Brain pericyte (primary cell): ENCODE measurements at regions not wholly inside any gene's neighbourhood (a gene's known extent, or its start where the extent isn't known, plus 50 kb on each side); places are given as distances from the start of the nearest gene placed in this dataset.
"Not testable (repeated sequence)": the region's sequence is repeated elsewhere in the genome, so short reads cannot be mapped to it uniquely, and the experiment has no call there.

ENCODE experiments used
- DNase-seq: peaks from one replicate; pipeline ENCODE4 v3.0.0-alpha.2; 2012; ENCODE audit warnings: low read depth, low spot score

DNA sequence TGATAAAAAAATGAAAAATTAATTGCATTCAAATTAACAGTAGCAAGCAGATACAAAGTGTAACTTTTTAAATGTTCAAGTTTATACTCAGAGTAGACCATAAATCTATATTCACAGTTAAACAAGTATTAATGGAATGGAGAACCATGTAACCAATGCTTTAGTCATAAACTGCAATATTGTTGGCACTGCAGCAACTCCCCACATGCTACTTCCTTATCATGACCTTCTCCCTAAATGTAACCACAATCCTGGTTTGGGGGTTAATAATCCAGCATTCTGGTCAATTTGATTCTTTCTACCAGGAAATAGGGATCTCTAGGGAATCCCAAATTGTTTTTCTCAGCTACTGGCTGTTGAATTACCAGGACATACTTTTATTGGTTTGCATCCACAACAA is 223.9 kb upstream of the DCAF8L1 start:
- DNase-seq = no peak

DNA sequence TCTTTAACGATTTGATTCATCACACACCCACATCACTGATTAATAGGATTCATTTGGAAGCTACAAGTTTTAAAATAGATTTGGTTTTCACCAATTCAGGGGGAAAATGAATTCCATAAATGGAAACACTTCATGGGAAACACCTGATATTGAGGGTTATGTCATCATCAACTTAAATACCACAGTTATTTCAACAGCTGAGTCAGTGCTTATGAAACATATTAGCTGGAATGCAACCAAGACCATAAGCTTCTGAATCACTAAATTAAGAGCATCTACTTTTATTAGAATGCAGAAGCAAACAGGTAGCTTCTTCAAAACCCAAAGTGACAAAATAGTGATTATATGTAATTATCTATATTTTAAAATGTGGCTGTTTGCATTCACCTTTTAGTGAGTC is 207.8 kb upstream of the DCAF8L1 start:
- peak; percentile 3 for DNase-seq

DNA sequence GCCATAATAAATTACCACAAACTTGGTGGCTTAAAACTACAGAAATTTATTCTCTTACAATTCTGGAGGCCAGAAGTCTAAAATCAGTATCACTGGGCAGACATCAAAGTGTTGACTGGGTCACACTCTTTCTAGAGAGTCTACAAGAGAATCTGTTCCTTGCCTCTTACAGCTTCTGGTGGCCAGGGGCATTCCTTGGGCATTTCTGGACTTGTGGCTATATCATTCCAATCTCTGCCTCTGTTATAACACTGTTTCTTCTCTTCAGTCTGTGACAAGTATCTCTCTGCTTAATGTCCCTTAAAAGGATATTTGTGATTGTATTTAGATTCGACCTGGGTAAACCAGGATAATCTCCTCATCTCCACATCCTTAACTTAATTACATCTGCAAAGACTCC is 207.3 kb upstream of the DCAF8L1 start:
- no peak for DNase-seq

DNA sequence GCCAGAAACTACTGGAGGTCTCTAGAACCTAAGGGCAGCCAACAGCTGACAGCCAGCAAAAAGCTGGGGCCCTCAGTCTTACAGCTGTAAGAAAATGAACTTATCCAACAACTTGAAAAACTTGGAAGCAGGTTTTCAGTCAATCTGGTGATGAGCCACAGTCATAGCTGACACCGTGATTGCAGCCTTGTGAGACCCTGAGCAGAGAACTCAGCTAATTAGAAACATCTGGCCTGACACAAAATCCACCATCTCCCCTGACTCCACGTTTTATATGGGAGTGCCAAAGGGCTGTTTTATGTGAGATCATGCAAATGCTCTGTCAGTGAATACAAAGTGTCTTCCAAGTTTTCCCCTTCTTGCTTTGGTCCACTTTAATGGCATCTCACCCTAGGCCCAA is 198.8 kb upstream of the DCAF8L1 start:
- DNase-seq = no peak

DNA sequence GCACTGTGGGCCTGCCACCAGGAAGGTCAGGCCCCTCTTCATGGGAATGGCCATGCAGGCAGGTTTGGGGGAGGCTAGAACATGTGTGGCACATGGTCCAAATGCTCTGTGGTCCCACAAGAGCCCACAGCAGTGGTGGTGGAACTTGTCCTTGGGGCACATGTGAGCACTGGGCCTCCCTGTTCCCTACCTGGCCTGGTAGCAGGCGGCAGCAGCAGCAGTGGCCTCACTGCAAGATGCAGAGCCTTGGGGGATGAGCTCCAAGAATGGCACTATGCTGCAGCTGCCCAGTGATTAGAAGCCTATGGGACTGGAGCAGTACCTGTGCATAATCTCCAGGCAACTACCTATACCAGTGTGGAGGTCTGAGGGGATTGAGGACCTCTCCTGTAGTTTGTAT is 197.0 kb upstream of the DCAF8L1 start:
- DNase-seq = no peak

DNA sequence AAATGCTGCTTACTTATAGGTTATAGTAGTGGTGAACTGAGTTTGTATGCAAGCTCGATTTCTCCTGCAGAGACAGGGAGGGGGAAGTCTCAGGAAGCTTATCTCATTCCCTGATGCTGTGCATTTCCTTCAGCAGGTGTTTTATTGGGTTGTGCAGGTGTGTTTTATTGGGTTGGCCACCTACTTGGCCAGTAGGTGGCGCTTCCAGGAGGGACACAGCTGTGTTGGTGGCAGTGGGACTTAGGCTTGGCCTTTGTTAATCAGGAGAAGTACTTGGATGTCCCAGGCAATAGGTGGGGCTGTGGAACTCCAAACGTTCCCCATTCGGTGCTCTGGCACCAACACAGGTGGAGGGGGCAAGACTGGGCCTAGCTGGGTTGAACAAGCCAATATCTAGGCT is 196.0 kb upstream of the DCAF8L1 start:
- DNase-seq = no peak

DNA sequence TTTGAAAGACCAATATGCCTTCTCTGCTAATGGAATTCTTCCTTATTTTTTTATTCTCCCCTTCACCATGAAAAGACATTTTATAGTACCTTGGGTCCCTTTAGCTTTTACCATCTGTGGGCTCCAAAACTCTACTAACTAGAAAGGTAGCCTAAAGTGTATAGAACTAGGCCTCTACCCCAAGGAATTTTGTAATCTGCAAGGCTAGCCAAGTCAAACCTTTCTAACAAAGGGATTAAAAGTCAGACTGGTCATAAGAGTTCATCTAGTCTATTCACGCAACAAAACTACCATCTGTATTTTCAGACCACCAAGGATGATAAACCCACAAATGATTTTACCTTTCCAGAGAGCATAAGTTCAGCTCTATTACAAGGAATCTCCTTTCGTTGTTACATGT is 189.5 kb upstream of the DCAF8L1 start:
- no peak for DNase-seq

DNA sequence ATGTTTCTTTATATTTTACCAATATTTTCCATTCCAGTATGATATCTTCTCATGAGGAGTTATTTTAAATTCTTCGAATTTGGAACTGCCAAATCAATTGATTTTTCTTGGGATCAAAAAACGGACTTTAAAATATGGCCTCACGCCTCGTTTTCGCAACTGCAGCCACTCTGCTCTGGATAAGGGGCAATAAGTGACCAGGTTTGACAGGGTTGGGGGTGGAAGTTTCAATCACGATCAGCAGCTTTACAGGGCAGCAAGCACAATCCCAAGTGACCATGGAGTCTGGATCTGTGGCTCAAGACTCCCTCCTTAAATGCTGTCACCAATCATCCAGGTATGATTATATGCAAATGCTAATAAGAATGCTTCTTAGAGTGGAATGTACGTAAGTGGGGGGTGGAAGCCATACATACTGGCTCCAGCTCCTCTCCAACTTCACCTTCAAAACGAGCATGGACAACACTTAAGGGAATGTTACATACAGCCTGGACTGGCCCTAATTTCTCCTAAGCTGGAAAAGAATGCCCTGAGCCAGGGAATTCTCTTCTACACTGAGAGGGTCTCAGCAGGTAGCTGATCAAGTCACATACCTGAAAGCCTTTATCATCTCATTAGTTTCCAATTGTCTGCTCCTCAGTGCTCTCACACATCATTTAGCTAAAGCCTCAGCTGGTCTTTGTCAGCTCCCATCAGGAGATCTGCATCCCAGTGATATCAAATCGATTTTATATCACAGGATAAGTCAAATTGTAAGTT is 176.9 kb upstream of the DCAF8L1 start:
- no peak for DNase-seq

DNA sequence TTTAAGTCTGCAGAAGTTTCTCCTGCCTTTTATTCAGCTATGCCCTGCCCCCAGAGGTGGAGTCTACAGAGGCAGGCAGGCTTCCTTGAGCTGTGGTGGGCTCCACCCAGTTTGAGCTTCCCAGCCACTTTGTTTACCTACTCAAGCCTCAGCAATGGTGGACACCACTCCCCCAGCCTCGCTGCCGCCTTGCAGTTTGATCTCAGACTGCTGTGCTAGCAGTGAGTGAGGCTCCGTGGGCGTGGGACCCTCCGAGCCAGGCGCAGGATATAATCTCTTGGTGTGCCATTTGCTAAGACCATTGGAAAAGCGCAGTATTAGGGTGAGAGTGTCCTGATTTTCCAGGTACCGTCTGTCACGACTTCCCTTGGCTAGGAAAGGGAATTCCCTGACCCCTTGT is 171.0 kb upstream of the DCAF8L1 start:
- not testable (repeated sequence) for DNase-seq

DNA sequence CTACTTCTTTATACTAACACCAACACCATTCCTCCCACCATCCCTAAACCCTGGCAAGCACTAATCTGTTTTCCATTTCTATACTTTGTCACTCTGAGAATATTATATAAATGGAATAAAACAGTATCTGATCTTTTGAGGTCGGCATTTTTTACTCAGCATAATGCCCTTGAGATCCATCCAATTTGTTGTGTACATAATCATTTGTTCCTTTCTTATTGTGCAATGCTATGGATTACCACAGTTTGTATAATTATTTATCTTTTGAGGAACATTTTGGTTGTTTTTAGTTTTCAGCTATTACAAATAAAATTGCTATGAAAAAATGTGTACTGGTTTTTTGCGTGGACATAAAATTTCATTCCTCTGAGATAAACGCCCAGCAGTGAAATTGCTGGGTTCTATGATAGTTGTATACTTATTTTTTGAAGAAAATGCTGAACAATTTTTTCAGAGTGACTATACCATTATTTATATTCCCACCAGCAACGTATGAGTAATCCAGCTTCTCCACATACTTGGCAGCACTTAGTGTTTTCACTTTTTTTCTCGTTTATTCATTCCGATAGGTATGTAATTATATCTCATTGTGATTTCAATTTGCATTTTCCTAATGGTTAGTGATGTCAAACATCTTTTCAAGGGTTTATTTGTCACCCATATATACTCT is 154.3 kb upstream of the DCAF8L1 start:
- no peak for DNase-seq

DNA sequence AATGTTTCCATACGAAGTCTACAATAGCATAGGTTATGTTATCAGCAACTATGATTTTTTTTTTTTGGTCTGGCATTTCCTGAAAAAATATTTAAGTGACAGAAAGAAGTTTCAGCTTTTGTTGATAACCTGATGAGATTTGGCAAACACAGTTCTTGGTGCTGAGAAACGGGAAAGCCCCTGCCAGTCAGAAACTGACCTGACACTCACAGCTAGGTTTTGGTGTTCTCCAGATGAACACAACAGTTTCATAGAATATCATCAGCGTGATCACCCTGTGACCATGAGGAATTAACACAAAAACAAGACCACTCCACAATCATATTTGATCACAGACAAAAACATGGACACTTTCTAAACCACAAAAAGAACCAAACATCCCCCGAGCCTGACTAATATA is 152.5 kb upstream of the DCAF8L1 start:
- no peak for DNase-seq

DNA sequence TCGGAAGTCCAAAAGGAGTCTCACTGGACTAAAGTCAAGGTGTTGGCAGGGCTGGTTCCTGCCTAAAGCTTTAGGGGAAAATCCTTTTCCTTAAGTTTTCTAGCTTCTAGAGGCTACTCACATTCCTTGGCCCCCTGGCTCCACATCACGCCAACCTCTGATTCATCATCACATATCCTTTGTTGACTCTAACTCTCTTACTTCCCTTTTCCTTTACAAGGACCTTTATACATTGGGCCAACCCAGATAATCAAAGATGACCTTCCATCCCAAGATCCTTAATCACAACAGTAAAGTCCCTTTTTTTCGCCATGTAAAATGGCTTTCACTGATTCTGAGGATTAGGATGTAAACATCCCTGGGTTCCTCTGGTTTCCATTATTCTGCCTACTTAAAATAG is 146.4 kb upstream of the DCAF8L1 start:
- no peak for DNase-seq

DNA sequence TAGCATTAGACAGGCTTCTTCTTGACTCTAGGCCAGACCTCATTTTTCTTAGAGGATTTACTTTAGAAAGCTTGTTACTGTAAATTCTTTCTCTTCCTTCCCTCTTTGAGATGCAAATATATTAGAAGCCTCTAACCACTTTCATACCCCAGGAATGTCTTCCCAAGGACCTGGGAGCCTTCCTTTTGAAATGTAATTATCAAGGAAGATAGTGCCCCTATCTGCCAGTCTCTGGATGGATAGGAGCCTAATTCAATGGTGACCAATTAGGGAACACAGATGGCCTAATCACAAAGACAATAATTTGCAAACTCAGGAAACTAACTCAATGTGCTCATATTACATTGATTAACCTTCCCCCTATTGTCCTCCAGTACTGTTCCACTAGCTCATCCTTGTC is 145.6 kb upstream of the DCAF8L1 start:
- no peak for DNase-seq

DNA sequence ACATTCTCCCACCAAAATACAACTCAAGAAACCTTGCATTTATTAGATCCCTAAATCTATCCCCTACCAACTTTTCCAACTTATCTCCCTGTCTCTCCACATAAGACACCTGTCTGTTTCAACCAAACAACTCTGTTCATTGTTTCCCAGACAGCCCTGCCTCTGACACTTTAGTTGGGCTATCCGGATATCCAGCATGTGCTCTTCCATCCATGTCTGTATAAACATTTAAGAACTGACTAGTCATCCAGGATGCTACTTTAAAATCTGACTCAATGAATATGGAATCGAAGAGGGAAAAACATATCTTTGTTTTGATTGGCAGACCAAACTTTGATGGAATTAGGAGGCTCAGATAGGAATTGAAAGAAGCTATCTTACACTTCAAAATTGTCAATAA is 143.2 kb upstream of the DCAF8L1 start:
- DNase-seq = peak; percentile 36

DNA sequence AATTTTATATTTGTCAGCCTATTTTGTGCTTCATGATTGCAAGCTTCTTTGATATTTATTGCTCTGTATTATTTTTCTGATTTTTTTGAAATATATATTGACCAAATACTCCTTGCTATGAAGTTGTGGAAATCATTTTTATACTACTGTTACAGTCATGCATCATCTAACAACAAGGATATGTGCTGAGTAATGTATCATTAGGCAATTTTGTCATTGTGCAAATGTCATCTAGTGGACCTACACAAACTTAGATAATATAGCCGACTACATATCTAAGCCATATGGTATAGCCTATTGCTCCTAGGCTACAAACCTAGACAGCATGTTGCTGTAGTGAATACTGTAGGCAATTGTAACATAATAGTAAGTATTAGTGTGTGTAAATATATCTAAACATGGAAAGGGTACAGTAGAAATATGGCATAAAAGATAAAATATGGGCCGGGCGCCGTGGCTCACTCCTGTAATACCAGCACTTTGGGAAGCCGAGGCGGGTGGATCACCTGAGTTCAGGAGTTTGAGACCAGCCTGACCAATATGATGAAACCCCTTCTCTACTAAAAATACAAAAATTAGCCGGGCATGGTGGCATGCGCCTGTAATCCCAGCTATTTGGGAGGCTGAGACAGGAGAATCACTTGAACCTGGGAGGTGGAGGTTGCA is 139.5 kb upstream of the DCAF8L1 start:
- not testable (repeated sequence) for DNase-seq

DNA sequence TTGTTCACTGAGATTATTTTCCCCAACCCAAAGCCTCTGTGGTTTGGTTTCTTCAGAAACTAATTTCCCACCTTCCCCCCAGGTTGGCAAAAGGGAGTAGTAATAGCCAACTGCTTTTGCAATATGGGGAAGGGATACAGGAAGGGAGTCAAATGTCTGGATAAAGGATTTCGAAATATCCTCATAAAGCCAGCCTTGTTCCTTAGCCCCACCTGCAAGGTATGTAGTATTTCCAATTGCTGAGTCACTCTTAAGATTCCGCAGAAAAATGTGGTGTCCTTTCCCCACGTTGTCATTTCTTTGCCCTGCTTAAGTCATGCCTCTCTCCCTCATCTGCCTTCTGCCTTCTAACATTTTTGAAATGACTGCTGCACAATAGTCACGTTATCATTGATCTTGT is 138.8 kb upstream of the DCAF8L1 start:
- no peak for DNase-seq

DNA sequence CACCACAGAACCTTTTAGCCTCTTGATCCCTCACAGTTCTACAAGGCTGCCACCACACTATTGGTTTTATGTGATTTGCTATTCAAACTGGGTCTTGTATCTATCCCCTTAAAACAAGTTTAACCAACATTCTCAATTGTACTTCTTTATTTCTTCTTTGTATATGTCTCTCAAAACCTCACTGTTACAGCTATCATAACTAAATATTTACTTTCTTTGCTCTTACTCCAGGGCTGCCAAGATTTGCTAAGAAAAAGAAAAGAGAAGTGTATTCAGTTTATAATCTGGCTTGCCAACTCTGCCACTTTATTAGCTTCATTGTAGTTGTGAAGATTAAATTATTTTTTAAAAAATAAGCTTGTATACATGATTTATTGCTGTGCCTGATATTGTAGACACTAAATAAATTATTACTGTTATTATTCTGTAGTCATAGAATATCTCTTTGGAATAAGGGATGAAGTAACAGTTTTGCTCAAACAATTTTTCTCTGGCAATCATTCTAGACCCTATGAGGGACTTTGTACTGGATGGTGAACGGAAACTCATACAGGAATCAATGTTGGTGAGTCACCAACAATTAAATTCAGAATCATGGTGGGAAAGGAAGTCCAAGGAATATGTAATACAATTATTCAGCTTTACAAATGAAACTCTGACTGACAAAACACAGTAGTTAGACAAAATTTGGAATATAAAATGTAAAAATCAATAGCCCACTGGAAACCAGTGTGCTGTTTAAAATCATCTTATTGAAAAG is 127.1 kb upstream of the DCAF8L1 start:
- no peak for DNase-seq

DNA sequence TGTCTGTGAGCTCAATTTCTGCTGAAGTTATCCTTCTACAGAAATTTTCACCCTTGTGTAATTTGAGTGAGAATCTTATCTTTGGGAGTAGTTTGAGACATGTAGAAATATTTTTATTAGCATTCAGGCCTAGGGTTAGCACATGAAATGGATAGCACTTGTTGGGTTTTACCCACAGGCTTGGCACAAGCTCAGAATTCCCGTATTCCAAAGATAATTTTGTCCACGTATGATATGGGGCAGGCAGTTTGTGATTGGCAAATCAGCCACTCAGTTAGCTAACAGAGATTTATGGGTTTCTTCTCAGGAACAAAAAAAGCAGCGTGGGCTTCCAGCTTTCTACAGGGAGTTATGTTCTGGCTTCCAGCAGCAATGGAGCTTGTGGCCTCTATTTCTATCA is 117.9 kb upstream of the DCAF8L1 start:
- no peak for DNase-seq

DNA sequence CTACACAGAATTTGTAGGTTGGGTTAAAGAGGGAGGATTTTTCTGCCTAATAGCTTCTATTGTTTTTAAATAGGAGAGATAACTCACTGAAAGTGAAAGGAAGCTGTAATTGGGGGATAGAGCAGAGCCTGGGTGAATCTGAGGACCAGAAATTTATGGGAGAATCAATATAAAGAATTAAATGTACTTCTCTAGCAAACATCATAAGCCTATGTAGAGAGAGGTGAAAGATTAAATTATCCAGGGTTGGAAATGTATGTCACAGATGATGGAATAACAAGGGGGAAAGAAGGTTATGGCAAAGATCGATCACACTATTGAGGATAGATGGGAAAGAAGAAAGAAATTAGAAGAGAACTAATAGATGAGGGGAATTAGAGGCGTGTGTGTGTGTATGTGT is 104.4 kb upstream of the DCAF8L1 start:
- no peak for DNase-seq

DNA sequence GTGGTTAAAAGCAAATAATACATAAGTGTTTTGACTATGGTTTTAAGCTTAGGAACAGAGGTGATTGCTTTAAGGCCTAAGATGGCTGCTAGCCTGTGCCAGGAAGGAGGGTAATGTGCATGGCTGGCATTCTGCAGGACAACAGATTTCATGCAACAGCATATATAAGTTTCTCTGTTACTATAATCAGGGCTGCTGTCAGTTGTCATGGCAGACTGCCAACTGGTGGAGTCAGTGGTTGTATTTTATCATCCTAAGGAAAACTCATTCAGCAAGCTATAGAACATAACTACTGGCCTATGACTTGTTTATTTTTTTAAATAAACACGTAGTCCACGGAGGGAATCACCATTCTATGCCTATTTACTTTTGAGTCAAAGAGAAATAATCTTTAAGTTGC is 77.7 kb upstream of the DCAF8L1 start:
- no peak for DNase-seq

DNA sequence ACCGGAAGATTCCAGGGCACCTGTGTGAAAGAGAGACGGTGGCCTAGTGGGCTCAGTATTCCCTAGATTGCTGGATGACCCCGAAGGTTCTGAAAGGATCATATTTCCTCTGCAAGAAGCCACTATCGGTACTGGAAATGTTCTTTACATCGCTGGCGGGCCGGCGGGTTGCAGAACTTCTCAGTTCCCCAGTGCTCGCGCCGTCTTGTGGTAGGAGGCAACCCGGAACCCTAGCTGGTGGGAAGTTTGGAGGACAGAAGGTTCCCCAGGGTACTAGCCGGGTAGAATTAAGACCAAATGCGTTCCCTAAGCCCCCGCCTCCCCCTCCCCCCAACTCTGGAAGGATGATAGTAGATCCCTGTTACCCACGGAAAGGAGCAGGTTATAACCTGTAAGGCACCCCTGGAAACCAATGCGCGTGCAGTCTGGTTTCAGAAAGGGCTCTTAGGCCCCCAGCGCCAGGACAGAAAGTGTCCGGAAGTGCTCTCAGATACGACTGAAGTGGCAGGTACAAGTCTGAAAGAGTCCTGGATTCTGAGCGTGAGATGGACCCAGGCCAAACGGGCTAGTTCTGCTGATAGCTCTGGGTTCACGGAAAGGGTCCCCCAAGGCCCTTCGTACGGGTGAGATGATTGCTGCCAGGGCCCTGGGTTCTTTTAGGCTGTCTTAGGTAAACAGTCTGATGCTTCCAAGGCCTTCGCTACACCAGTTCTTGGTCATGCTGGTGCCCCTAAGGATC is 61.7 kb upstream of the DCAF8L1 start:
- DNase-seq = no peak

DNA sequence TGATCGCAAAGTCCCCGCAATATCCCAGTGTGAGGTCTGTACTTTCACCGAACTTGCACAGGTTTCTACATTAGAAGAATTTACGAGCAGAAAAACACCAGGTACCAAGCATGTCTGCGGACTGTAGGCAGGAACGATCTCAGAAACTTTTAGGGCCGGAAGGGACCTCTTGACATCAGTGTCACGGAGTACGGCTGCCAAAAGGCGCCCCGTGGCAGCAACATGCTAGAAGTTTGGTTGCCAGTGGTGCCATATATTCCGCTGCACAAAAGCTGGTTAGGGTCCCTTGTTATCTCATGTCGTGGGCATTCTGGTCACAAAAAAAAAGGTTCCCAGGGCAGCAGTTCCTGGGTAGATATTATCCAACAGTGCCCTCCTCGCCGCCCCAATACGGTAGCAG is 61.0 kb upstream of the DCAF8L1 start:
- DNase-seq = no peak
